ENCODE measurements at regions not wholly inside any gene's neighbourhood (a gene's known extent, or its start where the extent isn't known, plus 50 kb on each side); places are given as distances from the start of the nearest gene placed in this dataset.

- DNase-seq (ENCODE audit: low read depth): peak; percentile 32
- no peak for TF ChIP-seq CTCF (conservative IDR thresholded peaks at IDR 0.05; ENCODE audit: control insufficient read depth, insufficient read depth, low read depth, low read length)
- H3K4me3 ChIP-seq (ENCODE audit: control insufficient read depth, low read depth, low read length): no peak overlapping the region
Observed at GRCh38 chrX:8345473-8345872, 119.2 kb upstream of the VCX3B start.

- no peak overlapping the region for H3K4me3 ChIP-seq (ENCODE audit: control insufficient read depth, low read depth, low read length)
Observed at GRCh38 chrX:8346060-8346459, 118.6 kb upstream of the VCX3B start.

GRCh38 chrX:8346892-8347291 is 117.7 kb upstream of the VCX3B start:
- no peak overlapping the region for H3K4me3 ChIP-seq (ENCODE audit: control insufficient read depth, low read depth, low read length)
- no peak for TF ChIP-seq CTCF (conservative IDR thresholded peaks at IDR 0.05; ENCODE audit: control insufficient read depth, insufficient read depth, low read depth, low read length)
- no peak for DNase-seq (ENCODE audit: low read depth)

More at GRCh38 chrX:8346060-8346459, 118.6 kb upstream of the VCX3B start:
- TF ChIP-seq CTCF (conservative IDR thresholded peaks at IDR 0.05; ENCODE audit: control insufficient read depth, insufficient read depth, low read depth, low read length): no peak
- no peak for DNase-seq (ENCODE audit: low read depth)

- no peak for DNase-seq (ENCODE audit: low read depth)
- no peak overlapping the region for H3K4me3 ChIP-seq (ENCODE audit: control insufficient read depth, low read depth, low read length)
- no peak for TF ChIP-seq CTCF (conservative IDR thresholded peaks at IDR 0.05; ENCODE audit: control insufficient read depth, insufficient read depth, low read depth, low read length)
Observed at GRCh38 chrX:8349816-8350544, 114.7 kb upstream of the VCX3B start.

- TF ChIP-seq CTCF (conservative IDR thresholded peaks at IDR 0.05; ENCODE audit: control insufficient read depth, insufficient read depth, low read depth, low read length): no peak
Observed at GRCh38 chrX:8358302-8358701, 106.3 kb upstream of the VCX3B start.

GRCh38 chrX:8364369-8365141 is 100.1 kb upstream of the VCX3B start:
- DNase-seq (ENCODE audit: low read depth): no peak
- TF ChIP-seq CTCF (conservative IDR thresholded peaks at IDR 0.05; ENCODE audit: control insufficient read depth, insufficient read depth, low read depth, low read length): peak; percentile 17
- H3K4me3 ChIP-seq (ENCODE audit: control insufficient read depth, low read depth, low read length): no peak overlapping the region

More at GRCh38 chrX:8358302-8358701, 106.3 kb upstream of the VCX3B start:
- DNase-seq (ENCODE audit: low read depth): no peak
- H3K4me3 ChIP-seq (ENCODE audit: control insufficient read depth, low read depth, low read length): no peak overlapping the region
